ENCODE measurements at regions not wholly inside any gene's neighbourhood (a gene's known extent, or its start where the extent isn't known, plus 50 kb on each side); places are given as distances from the start of the nearest gene placed in this dataset.

DNA sequence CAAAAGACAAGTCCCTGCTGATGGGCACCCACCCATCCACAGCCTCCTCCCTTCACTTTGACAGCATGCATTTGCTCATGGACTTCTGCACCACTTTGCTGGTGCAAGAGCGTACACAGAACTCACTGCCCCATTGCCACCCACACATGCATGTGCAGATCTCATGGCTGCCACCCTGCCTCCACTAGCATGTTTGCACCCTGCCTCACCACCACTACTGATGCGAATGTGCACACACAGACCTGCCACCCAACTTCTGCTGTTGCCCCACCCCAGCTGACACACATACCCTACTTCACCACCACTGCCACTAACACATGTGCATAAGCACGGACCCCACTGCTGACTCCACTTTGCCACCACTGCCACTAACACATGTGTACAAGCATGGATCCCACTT is 64.9 kb upstream of the EYS start:
- TF ChIP-seq TEAD4 (IDR thresholded peaks at IDR 0.05) = no peak
- TF ChIP-seq YY1 (IDR thresholded peaks at IDR 0.05; ENCODE audit: low read depth) = no peak
- no peak for TF ChIP-seq EP300 (IDR thresholded peaks at IDR 0.05; ENCODE audit: borderline replicate concordance)
- TF ChIP-seq CREB1 (IDR thresholded peaks at IDR 0.05; ENCODE audit: low read depth) = no peak
- no peak for TF ChIP-seq RAD21 (IDR thresholded peaks at IDR 0.05; ENCODE audit: low read depth)
- no peak for TF ChIP-seq CEBPB (IDR thresholded peaks at IDR 0.05)
- TF ChIP-seq TAF1 (IDR thresholded peaks at IDR 0.05; ENCODE audit: low read depth) = no peak
- TF ChIP-seq MAX (IDR thresholded peaks at IDR 0.05) = no peak
- TF ChIP-seq NFIC (IDR thresholded peaks at IDR 0.05) = no peak
